NB4 (cell line): ENCODE measurements at regions not wholly inside any gene's neighbourhood (a gene's known extent, or its start where the extent isn't known, plus 50 kb on each side); places are given as distances from the start of the nearest gene placed in this dataset.

ENCODE experiments used
- POLR2A ChIP-seq: IDR thresholded peaks from 2 replicates; pipeline ENCODE4 v1.6.1; 2011; ENCODE audit warnings: mild to moderate bottlenecking; ENCODE audit not compliant: insufficient read length; ENCODE audit errors: extremely low read depth
- TF ChIP-seq, protein P1 (sequence below): IDR thresholded peaks from one replicate; pipeline ENCODE4 v1.5.1; 2012; ENCODE audit warnings: low read depth, low read length
- TF ChIP-seq, protein P2 (sequence below): IDR thresholded peaks from 2 replicates; pipeline ENCODE4 v1.6.1; 2011; ENCODE audit warnings: low read depth, low read length

- TF ChIP-seq, protein P1, sequence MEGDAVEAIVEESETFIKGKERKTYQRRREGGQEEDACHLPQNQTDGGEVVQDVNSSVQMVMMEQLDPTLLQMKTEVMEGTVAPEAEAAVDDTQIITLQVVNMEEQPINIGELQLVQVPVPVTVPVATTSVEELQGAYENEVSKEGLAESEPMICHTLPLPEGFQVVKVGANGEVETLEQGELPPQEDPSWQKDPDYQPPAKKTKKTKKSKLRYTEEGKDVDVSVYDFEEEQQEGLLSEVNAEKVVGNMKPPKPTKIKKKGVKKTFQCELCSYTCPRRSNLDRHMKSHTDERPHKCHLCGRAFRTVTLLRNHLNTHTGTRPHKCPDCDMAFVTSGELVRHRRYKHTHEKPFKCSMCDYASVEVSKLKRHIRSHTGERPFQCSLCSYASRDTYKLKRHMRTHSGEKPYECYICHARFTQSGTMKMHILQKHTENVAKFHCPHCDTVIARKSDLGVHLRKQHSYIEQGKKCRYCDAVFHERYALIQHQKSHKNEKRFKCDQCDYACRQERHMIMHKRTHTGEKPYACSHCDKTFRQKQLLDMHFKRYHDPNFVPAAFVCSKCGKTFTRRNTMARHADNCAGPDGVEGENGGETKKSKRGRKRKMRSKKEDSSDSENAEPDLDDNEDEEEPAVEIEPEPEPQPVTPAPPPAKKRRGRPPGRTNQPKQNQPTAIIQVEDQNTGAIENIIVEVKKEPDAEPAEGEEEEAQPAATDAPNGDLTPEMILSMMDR, result no peak
- TF ChIP-seq, protein P2, sequence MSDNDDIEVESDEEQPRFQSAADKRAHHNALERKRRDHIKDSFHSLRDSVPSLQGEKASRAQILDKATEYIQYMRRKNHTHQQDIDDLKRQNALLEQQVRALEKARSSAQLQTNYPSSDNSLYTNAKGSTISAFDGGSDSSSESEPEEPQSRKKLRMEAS, result no peak
- TF ChIP-seq POLR2A, result no peak
Measured at GRCh38 chr4:180550106-180550505, 1693.1 kb upstream of the TENM3 start.
